8988T (cell line): ENCODE measurements at regions not wholly inside any gene's neighbourhood (a gene's known extent, or its start where the extent isn't known, plus 50 kb on each side); places are given as distances from the start of the nearest gene placed in this dataset.
"Not testable (repeated sequence)": the region's sequence is repeated elsewhere in the genome, so short reads cannot be mapped to it uniquely, and the experiment has no call there.

Experiments
- DNase-seq: peaks from one replicate; pipeline ENCODE4 v3.0.0; 2011

DNA sequence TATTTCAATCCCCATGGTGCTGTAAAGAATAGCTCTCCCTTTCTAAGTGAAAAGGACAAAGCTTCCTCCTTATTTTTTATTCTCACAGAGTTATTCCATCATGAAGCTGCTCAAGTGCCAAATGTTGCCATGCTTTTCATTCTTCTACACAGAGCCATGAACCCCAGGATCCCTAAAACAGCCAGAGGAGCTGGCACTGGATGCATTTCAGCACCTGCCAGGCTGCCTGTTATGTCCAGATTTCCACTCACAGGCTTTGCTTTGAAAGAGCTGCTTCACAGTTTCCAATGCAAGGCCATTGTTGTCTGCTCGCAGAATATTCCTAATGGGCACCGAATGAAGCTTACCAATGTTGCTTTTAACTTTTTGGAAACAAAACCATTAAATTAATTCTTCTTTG is 256.2 kb upstream of the NPSR1 start:
- no peak for DNase-seq

DNA sequence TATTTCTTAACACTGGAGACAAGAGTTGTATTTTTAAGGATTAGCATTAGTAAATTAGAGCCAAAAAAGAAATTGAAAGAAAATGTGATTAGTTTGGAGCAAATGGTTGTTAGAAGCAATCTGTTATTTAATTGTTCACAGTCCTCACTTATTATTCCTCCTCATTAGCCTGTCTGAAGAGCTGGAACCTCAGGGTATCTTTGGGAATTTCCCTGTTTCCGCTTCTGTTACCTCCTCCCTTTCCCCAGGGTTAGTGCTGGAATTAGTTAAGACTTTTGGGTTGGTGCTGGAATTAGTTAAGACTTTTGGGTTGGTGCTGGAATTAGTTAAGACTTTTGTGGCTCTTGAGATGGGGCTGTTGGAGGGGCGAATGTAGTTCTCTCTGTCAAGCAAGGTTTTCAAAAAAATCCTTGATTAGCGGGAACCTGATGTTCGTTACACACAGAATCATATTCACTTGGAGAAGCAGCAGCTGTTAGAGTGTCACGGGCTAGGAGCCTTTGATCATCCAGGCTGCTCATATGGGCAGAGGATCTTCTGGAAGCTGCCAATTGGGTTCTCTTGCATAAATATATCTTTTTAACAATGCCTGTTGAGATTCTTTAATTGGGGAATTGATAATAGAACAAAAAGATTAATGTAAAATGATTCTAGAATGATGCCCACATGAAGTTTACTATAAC is 251.0 kb upstream of the NPSR1 start:
- DNase-seq = no peak

DNA sequence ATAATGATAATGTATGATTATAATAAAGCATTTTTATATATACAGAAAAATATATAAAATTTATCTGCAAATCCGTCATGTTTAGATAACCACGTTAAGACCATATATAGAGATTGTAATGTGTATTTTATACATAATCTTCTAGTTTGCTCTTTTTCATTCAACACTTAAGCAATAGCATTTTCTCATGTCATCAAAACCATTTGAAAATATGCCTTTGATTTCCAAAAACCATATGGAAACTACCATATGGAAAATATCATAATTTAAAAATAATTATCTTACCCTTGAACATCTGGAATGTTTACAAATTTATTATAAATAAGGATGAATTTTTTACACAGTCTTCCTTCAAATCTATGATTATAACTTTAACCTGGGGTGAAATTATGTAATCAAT is 250.4 kb upstream of the NPSR1 start:
- DNase-seq = no peak

DNA sequence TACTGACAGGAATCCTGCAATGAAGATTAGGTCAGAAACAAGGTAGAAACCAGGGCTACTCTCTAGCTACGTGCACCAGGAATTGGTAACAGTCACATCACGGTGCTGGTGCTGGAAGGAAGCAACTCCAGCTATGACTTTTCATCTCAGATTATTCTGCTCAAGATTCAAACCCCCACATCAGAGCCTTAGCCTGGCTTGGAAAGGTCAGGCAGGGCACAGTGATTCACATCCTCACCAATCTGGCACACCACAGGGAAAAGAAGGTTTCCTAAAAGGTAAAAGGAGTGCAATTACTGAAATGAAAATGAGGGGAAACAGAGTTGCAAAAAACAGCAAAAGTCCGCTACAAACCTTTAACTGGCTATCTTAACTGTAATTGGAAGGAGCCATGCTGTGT is 240.2 kb upstream of the NPSR1 start:
- DNase-seq = no peak

DNA sequence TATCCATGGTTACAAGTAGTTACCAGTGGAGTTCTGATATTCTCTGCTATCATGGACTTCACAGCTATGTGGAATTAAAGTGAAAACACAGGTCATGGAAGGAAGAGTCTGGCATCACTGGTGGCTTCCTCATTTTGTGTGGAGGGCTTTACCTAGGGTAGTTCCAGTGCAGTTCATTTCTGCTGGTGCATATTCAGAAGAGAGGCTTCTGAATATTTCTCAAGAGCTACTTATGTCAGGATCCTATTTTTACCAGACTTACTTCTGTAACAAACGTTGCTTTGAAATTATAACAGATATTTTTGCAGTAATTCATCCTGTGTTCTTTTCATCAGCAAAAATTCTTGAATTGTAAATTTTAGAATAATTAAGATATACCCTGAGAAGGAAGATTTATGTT is 236.5 kb upstream of the NPSR1 start:
- DNase-seq = no peak

DNA sequence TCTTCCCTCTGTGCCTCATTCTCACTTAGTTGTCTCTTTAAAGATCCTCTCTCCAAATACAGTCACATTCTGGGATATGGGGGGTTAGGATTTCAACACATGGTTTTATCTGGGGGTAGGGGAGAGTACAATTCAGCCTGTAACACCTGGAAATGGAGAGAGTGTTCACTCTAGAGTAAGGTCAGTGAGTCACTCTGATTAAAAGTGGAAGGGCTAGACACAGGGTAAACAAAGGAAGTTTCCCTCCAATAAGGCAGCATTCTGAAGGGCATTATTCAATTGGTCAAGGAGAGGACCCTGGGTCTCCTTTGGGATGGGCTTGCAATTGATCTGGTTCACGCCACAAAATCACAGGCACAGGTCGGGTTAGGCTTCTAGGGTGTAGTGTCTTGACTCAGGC is 232.8 kb upstream of the NPSR1 start:
- DNase-seq = no peak

DNA sequence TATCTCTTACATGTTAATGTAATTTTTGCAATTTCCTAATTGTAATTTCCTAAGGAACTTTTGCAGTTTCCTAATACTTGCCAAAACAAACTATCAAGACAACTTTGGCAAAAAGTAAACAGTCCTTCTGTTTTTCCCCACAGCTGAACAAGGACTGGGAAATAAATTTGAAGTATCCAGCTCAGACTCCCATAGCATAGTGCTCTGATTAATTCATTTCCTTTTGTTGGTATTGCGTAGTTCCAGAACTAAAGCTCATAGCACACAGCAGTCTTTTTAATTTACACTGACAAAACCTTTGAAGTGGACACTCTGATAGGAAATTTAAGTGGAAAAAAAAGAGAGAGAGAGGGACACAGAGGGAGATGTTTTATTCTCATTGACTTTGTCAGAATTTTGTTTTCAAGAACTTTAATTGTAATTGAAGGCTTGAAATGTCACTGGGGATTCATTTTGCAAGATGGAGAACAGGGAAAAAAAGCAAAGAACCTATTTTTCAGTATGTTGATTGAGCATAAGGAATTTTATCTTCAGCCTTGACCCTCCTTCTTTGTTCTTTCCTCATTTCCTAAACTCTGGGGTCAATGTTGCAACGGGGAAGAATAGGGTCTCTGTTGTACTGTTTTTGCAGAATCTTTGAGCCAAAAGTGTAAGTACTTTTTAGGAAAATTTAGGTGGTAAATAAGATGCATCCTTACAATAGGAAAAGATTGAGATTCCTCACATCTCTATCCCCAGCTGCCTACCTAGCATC is 232.2 kb upstream of the NPSR1 start:
- DNase-seq = no peak

DNA sequence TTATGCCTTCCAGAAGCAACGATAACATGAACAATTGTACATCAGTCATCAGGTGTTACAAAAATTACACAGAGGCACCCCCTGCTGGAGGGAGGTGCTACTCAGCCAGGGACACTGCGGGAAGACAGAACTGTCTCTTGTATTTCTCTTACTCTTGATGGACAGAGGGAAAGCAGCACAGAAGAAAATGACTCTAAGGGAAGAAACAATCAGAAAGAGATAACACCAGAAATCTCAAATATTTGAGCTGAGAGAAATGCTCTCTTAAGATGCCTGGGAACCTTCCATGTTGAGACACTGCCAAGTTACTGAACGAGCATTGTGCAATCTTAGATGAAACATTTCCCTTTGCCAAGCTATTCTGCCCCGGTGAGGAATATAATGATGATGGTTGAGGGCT is 227.6 kb upstream of the NPSR1 start:
- no peak for DNase-seq

DNA sequence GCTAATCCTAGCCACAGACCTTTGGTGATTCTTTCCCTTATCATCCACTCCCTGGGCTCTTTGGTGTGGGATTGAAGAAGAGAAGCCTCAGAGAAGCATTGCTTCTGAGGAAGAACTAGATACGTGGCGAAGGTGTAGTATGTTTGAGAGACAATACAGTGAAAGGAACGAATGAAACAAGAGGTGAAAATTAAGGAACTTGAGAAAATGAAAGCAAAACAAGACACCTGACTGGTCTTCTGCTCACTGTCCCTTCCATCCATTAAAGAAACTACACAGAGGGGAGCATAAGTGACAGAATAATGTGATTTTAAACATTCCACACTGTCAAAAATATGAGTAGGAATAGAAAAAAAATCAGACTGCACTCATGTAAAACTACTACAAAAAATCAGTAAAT is 219.6 kb upstream of the NPSR1 start:
- no peak for DNase-seq

DNA sequence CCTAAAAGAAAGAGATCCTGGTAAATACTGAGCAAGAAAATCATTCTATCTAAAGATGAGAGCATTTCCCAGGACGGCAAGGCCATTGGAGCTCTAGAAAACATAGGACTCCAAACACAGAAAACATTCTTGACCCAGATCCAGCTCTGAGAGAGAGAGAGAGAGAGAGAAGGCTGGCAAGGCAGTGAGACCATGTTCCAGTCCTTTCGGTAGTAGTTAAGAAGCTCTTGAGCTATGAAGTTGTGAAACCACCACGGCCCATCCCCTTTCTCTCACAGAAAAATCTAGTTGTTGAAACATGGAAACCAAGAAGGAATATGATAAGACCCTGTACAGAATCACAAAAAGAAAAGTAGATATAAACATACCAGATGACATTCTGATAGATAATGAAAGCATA is 212.4 kb upstream of the NPSR1 start:
- DNase-seq = no peak

DNA sequence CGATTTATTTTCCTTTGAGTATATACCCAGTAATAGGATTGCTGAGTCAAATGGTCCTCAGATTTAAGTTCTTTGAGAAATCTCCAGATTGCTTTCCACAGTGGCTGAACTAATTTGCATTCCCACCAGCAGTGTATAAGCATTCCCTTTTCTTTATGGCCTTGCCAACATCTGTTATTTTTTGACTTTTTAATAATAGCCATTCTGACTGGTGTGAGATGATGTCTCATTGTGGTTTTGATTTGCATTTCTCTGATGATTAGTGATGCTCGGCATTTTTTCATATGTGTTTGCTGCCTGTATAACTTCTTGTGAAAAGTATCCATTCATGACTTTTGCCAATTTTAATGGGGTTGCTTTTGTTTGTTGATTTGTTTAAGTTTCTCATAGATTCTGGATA is 209.5 kb upstream of the NPSR1 start:
- DNase-seq = not testable (repeated sequence)

DNA sequence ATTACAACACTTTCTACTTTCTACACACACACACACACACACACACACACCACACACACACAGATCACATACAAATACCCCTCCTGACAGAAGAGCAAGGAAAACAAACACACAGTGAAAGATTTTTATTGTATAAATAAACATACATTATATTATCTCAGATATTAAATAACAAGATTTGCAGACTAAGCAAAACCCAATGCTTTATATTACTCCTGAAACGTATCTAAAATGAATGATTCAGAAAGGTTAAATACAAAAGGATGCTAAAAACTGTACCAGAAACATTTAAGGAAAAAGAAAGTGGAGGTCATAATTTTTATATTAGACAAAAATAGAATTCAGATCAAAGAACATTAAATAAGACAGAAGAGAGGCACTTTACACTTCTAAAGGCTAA is 208.3 kb upstream of the NPSR1 start:
- no peak for DNase-seq

DNA sequence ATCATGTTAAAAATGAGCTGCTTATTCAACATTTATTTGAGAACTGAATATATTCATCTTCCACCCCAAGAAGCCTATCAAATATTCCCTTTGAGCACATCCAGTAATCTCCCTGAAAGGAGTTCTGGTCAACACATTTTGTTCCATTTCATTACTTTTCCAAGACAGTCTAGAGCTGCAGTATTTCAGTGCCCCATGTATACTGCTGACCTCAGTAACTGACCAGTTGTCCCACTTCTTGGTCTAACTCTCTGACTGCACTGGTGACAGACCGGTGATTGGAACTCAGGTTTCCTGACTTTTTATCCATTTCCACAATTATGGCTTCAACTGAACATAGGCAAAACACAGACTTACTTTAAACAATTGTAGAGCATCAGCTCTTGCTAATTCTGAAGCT is 206.8 kb upstream of the NPSR1 start:
- DNase-seq = no peak

DNA sequence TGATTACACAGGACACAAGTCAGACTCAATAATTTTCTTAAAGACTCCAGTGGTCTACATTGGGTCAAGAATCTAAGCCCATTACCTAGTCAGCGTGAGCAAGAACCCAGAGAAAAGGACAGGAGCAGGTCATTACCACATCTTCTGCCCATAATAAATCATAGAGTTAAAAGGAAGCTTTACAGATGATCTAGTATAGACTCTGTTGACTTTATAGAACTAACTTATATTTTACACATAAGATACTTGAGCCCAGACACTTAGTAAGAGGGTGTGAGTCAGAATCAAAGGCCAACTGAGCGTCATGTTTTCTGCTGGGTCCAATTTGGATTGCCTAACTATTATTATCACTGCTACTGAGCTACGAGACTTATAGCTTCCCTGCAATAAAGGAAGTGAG is 206.1 kb upstream of the NPSR1 start:
- DNase-seq = no peak

DNA sequence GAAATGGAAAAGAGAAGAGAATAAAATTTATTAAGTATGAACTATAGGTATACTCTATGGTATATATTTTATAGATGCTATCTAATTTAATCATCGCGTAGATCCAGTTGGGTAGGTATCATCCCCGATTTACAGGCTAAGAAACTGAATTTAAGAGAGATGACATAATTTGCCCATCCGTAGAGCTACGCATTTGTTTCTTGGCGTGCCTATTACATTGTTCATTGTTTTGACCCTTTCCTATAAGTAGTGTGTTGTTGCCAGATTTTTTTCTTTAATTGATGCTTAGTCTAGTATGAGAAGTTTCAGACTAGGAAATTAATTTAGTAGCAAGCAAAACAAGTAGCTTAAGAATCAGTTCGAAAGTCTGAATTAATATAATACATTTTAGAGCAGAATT is 205.7 kb upstream of the NPSR1 start:
- no peak for DNase-seq

DNA sequence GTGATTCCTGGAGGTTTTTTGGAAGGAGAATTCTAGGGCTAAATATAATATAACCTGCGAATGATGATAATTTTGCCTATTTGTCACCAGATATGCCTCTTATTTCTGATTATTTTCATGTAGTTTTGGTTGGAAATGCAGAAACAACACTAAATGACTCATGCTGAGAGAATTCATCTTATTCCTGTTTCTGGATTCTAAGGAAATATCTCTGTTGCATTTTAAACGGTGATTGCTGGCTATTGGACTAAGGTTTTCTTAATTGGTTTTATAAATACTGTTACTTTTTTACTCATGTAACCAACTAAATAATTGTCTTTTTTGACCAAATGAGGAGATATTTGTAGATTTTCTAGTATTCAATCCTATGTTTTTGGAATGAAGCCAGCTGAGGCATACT is 204.9 kb upstream of the NPSR1 start:
- no peak for DNase-seq

DNA sequence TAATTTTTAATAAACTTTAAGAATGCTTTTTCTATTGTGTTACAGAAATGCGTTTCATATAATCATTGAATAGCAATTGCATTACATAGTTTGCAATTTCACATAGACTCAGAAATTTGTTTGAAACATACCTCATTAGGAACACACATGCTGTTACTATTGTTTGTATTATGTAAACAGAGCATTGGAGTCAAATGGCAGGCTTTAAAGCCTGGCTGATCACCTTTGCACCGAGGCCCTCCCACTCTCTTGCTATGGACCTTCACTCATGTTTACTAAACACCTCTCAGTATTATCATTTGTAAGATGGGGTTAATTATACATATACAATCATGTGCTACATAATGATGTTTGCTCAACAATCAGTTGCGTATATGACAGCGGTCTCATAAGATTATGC is 203.6 kb upstream of the NPSR1 start:
- DNase-seq = no peak

DNA sequence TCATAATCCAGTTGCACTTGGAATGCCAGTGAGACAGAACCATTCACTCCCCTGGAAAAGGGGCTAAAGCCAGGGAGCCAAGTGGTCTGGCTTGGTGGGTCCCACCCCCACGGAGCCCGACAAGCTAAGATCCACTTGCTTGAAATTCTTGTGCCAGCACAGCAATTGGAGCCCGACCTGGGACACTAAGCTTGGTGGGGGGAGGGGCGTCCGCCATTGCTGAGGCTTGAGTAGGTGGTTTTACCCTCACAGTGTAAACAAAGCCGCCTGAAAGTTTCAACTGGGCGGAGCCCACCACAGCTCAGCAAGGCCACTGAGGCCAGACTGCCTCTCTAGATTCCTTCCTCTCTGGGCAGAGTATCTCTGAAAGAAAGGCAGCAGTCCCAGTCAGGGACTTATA is 200.7 kb upstream of the NPSR1 start:
- DNase-seq = no peak

DNA sequence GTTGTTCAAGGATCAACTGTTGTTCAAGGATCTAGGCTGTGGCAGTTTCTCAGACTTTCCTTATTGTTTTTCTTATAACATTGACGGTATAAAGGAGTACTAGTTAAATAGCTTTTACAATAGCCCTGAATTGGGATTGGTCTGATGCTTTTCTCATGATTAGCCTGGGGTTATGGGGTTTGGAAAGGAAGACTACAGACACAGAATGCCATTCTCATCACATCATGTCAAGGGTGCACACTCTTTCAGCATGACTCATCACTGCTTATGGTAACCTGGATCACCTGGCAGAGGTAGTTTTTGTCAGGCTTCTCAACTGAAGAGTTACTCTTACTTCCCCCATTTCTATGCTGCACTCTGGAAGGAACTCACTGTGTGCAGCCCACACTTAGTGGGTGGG is 194.2 kb upstream of the NPSR1 start:
- no peak for DNase-seq

DNA sequence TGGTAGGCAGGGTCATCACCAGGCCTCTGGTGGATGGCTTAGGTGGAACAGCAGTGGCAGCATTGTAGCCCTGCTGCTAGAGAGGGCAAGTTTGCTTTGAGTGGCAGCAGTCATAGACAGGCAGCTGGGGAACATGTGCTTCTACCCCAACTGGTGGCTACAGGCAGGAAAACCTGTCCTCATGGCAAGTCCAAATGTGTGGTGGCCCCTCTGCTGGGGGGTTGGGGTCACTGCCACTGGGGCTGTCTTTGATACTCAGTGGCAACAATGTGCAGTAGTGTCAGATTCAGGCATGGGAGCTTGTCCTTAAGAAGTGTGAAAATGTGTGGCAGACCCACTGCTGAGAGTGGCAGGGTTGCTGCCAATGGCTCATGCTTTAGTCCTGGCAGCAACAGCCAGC is 186.2 kb upstream of the NPSR1 start:
- DNase-seq = no peak

DNA sequence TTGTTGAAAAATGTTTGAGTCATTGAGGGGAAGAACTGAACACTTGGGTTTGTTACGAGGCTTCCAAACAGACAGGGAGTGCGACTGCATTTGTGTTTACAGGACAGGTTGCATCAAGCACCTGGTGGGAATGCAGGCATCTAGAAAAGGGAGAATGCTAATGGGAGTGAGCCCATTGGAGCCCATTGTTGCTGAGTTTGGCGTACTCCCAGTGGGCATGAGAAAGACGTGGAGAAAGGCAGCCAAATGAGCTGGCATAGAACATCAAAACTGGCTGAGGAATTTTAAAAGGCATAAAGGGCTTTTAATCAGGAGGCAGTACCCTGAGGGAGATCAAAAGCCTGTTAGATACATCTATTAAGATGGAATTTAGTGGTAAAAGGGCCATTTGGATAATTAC is 171.6 kb upstream of the NPSR1 start:
- DNase-seq = no peak

DNA sequence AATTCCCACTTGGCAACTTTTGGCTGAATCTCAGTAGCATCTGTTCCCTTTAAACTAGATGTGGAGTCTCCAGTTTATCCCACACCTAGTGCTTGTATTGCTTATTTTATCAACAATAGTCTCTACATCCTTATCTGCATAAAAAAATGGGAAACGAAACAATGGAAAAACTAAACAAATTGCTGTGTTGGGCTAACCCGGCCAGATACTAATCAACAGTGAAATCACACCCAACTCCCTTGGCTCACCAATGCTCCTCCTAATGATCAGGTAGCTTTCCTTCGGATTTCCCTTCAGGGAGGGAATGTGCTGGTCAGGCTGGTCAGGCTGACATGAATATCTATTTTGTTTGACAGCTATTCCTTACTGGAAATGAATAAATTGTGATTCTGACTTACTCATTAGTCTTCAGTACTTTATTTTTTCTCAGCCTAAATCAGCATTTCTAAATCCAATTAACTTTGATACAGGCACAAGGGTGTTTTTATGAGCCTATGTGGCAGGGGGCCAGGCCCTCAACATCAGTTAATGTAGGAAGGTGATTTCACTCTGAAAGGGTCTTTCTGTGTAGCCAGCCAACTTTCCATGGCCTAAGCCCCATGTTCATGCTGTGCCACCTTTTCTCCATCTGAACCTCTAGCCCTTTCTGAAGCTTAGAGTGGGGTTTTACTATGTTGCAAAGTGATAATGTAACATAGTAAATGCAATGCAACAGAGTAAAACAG is 170.5 kb upstream of the NPSR1 start:
- no peak for DNase-seq

DNA sequence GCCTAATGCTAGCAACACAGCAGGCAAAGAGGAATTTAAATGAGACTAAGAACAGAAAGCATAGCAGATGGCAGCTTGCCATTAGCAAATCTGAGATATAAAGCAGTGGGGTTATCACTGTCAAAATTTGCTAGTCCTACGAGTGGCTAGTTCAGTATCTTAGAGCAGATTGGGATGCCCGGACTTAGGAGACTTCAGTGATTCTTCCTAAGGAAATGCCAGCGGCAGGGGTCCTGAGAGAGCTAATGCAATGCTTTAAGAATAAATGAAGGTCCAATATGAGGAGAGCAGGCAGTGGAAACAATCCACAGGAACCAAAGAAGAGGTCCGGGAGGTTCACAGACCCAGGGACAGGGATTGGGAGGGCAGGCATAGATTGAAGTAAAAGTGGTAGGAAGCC is 169.3 kb upstream of the NPSR1 start:
- no peak for DNase-seq

DNA sequence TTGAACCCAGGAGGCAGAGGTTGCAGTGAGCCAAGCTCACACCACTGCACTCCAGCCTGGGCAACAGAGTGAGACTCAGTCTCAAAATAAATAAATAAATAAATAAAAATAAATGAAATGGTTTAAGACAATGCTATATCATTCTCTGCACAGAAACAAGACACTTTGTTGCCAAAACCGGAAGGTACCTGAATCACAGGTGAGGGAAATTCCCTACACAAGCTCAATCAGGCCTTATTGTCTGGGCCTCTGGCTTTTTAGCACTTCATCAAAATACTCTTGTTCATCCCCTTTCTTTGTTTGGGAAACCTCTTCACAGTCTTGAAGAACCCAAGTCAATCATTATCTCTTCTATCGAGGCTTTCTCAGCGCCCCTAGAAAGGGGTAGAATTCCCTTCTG is 166.1 kb upstream of the NPSR1 start:
- no peak for DNase-seq
